ENCODE measurements at regions not wholly inside any gene's neighbourhood (a gene's known extent, or its start where the extent isn't known, plus 50 kb on each side); places are given as distances from the start of the nearest gene placed in this dataset.

GRCh38 chr2:71756280-71756906, 303.0 kb downstream of the DYSF start:
- intact Hi-C loops (cut with micrococcal nuclease) = no loop called here
- no peak overlapping the region for H3K4me3 Mint-ChIP-seq

GRCh38 chr2:71751590-71751989, 298.2 kb downstream of the DYSF start:
- intact Hi-C loops (cut with micrococcal nuclease) = no loop called here
- CTCF ChIA-PET = no interaction called here
- Mint-ChIP-seq H3K36me3 (no peaks in the 10 kb centered on the region), H3K4me3 (no peak overlapping the region), H3K4me1 (ENCODE audit: low read depth) (no peaks in the 10 kb centered on the region), H3K9me3 (peaks cover 3% of the 10 kb centered on the region), H3K27me3 (peaks cover 3% of the 10 kb centered on the region), H3K27ac (no peak overlapping the region)
- POLR2A ChIA-PET = no interaction called here
- no peak for DNase-seq

More at GRCh38 chr2:71756280-71756906, 303.0 kb downstream of the DYSF start:
- Mint-ChIP-seq H3K27me3 (peaks cover 4% of the 10 kb centered on the region), H3K27ac (no peak overlapping the region), H3K4me1 (ENCODE audit: low read depth) (no peaks in the 10 kb centered on the region), H3K9me3 (peaks cover 3% of the 10 kb centered on the region), H3K36me3 (no peaks in the 10 kb centered on the region)
- DNase-seq = no peak
- CTCF ChIA-PET = no interaction called here
- POLR2A ChIA-PET = no interaction called here

- Mint-ChIP-seq H3K4me1 (ENCODE audit: low read depth) (no peaks in the 10 kb centered on the region), H3K36me3 (no peaks in the 10 kb centered on the region), H3K27me3 (peaks cover 3% of the 10 kb centered on the region), H3K4me3 (no peak overlapping the region), H3K9me3 (peaks cover 3% of the 10 kb centered on the region), H3K27ac (no peak overlapping the region)
- ChIA-PET POLR2A (no interaction called here), CTCF (no interaction called here)
- intact Hi-C loops (cut with micrococcal nuclease) = no loop called here
- DNase-seq = no peak
Measured at GRCh38 chr2:71749671-71750101, 296.3 kb downstream of the DYSF start.

GRCh38 chr2:71748227-71748626, 294.9 kb downstream of the DYSF start:
- POLR2A ChIA-PET = no interaction called here
- H3K27me3 Mint-ChIP-seq = peaks cover 2% of the 10 kb centered on the region
- H3K4me3 Mint-ChIP-seq = no peak overlapping the region
- peaks cover 3% of the 10 kb centered on the region for H3K9me3 Mint-ChIP-seq
- intact Hi-C loops (cut with micrococcal nuclease) = no loop called here
- no peaks in the 10 kb centered on the region for H3K36me3 Mint-ChIP-seq
- H3K4me1 Mint-ChIP-seq (ENCODE audit: low read depth) = no peaks in the 10 kb centered on the region
- no peak overlapping the region for H3K27ac Mint-ChIP-seq
- CTCF ChIA-PET = no interaction called here
- no peak for DNase-seq

- H3K4me3 Mint-ChIP-seq = no peak overlapping the region
- H3K27ac Mint-ChIP-seq = no peak overlapping the region
- CTCF ChIA-PET = no interaction called here
- H3K36me3 Mint-ChIP-seq = no peaks in the 10 kb centered on the region
- H3K9me3 Mint-ChIP-seq = peaks cover 3% of the 10 kb centered on the region
- peaks cover 2% of the 10 kb centered on the region for H3K27me3 Mint-ChIP-seq
- no peak for DNase-seq
- POLR2A ChIA-PET = no interaction called here
- intact Hi-C loops (cut with micrococcal nuclease) = no loop called here
- H3K4me1 Mint-ChIP-seq (ENCODE audit: low read depth) = no peaks in the 10 kb centered on the region
Measured at GRCh38 chr2:71747559-71747958, 294.2 kb downstream of the DYSF start.

- Mint-ChIP-seq H3K9me3 (peaks cover 3% of the 10 kb centered on the region), H3K36me3 (no peaks in the 10 kb centered on the region), H3K27me3 (peaks cover 2% of the 10 kb centered on the region), H3K4me3 (no peak overlapping the region), H3K4me1 (ENCODE audit: low read depth) (no peaks in the 10 kb centered on the region), H3K27ac (no peak overlapping the region)
- no peak for DNase-seq
- CTCF ChIA-PET = no interaction called here
- POLR2A ChIA-PET = no interaction called here
- intact Hi-C loops (cut with micrococcal nuclease) = no loop called here
Measured at GRCh38 chr2:71746946-71747501, 293.7 kb downstream of the DYSF start.

- no peaks in the 10 kb centered on the region for H3K36me3 Mint-ChIP-seq
- CTCF ChIA-PET = no interaction called here
- POLR2A ChIA-PET = no interaction called here
- H3K4me1 Mint-ChIP-seq (ENCODE audit: low read depth) = no peaks in the 10 kb centered on the region
- H3K9me3 Mint-ChIP-seq = peaks cover 10% of the 10 kb centered on the region
- peaks cover 2% of the 10 kb centered on the region for H3K27me3 Mint-ChIP-seq
- intact Hi-C loops (cut with micrococcal nuclease) = no loop called here
- no peak overlapping the region for H3K27ac Mint-ChIP-seq
- DNase-seq = no peak
- no peak overlapping the region for H3K4me3 Mint-ChIP-seq
Measured at GRCh38 chr2:71744781-71745180, 291.4 kb downstream of the DYSF start.

- H3K9me3 Mint-ChIP-seq = peaks cover 10% of the 10 kb centered on the region
- POLR2A ChIA-PET = no interaction called here
- CTCF ChIA-PET = no interaction called here
- intact Hi-C loops (cut with micrococcal nuclease) = no loop called here
- DNase-seq = no peak
- H3K4me3 Mint-ChIP-seq = no peak overlapping the region
- no peaks in the 10 kb centered on the region for H3K36me3 Mint-ChIP-seq
- no peaks in the 10 kb centered on the region for H3K4me1 Mint-ChIP-seq (ENCODE audit: low read depth)
- peaks cover 2% of the 10 kb centered on the region for H3K27me3 Mint-ChIP-seq
- no peak overlapping the region for H3K27ac Mint-ChIP-seq
Measured at GRCh38 chr2:71743995-71744675, 290.8 kb downstream of the DYSF start.

- Mint-ChIP-seq H3K4me1 (ENCODE audit: low read depth) (no peaks in the 10 kb centered on the region), H3K9me3 (peaks cover 14% of the 10 kb centered on the region), H3K27me3 (peaks cover 2% of the 10 kb centered on the region), H3K4me3 (no peak overlapping the region), H3K36me3 (no peaks in the 10 kb centered on the region), H3K27ac (no peak overlapping the region)
- ChIA-PET POLR2A (no interaction called here), CTCF (no interaction called here)
- DNase-seq = no peak
- intact Hi-C loops (cut with micrococcal nuclease) = no loop called here
Measured at GRCh38 chr2:71742953-71743601, 289.7 kb downstream of the DYSF start.

- Mint-ChIP-seq H3K9me3 (peaks cover 13% of the 10 kb centered on the region), H3K4me1 (ENCODE audit: low read depth) (no peaks in the 10 kb centered on the region), H3K4me3 (no peak overlapping the region), H3K36me3 (no peaks in the 10 kb centered on the region), H3K27me3 (no peaks in the 10 kb centered on the region), H3K27ac (no peak overlapping the region)
- POLR2A ChIA-PET = no interaction called here
- intact Hi-C loops (cut with micrococcal nuclease) = no loop called here
- CTCF ChIA-PET = no interaction called here
- DNase-seq = no peak
Measured at GRCh38 chr2:71736986-71737385, 283.6 kb downstream of the DYSF start.

GRCh38 chr2:71736091-71736861, 282.9 kb downstream of the DYSF start:
- ChIA-PET POLR2A (no interaction called here), CTCF (no interaction called here)
- H3K9me3 Mint-ChIP-seq = peaks cover 9% of the 10 kb centered on the region
- peaks cover 3% of the 10 kb centered on the region for H3K27me3 Mint-ChIP-seq
- H3K4me3 Mint-ChIP-seq = no peak overlapping the region
- H3K36me3 Mint-ChIP-seq = no peaks in the 10 kb centered on the region
- intact Hi-C loops (cut with micrococcal nuclease) = no loop called here
- no peak for DNase-seq
- no peaks in the 10 kb centered on the region for H3K4me1 Mint-ChIP-seq (ENCODE audit: low read depth)
- no peak overlapping the region for H3K27ac Mint-ChIP-seq

All from activated CD4-positive, alpha-beta memory T cell treated with anti-CD3 and anti-CD28 coated beads for 36 hours (primary cell).